A673 (cell line): ENCODE measurements at regions not wholly inside any gene's neighbourhood (a gene's known extent, or its start where the extent isn't known, plus 50 kb on each side); places are given as distances from the start of the nearest gene placed in this dataset.

ENCODE experiments used
- CTCF ChIP-seq: fragments of 300-800, 200-600 bp; sonication (generic); conservative IDR thresholded peaks from 2 replicates; pipeline ENCODE4 v1.5.1; 2017; ENCODE audit warnings: low read depth, mild to moderate bottlenecking, antibody characterized with exemption, low read length, moderate library complexity, mixed read lengths
- EZH2 ChIP-seq: fragments of 200-600 bp; sonication (generic); IDR thresholded peaks from 2 replicates; pipeline ENCODE4 v1.6.1; 2017; ENCODE audit warnings: borderline replicate concordance, low read depth, mild to moderate bottlenecking, mixed read lengths, antibody characterized with exemption, low read length; ENCODE audit not compliant: poor library complexity, severe bottlenecking

GRCh38 chr6:170460641-170461040 is 92.5 kb downstream of the PSMB1 start:
- no peak for TF ChIP-seq CTCF
- TF ChIP-seq EZH2: no peak
